Mesodermal cell (in vitro differentiated cells): ENCODE measurements at regions not wholly inside any gene's neighbourhood (a gene's known extent, or its start where the extent isn't known, plus 50 kb on each side); places are given as distances from the start of the nearest gene placed in this dataset.

Experiments
- H3K27ac ChIP-seq: 2 replicates; pipeline ENCODE4 v1.7.0; 2013; ENCODE audit warnings: mild to moderate bottlenecking, low read depth, low read length, moderate library complexity; ENCODE audit not compliant: severe bottlenecking
- H3K36me3 ChIP-seq: 2 replicates; pipeline ENCODE4 v1.7.1; 2013; ENCODE audit warnings: mild to moderate bottlenecking, low read length, moderate library complexity; ENCODE audit not compliant: control insufficient read depth, insufficient read depth
- H3K4me1 ChIP-seq: one replicate; pipeline ENCODE4 v1.7.1; 2013; ENCODE audit warnings: mild to moderate bottlenecking, low read length; ENCODE audit not compliant: insufficient read depth, control insufficient read depth, poor library complexity, severe bottlenecking
- H3K4me3 ChIP-seq: 2 replicates; pipeline ENCODE4 v1.7.0; 2013; ENCODE audit warnings: low read length, control low read depth, mild to moderate bottlenecking; ENCODE audit not compliant: insufficient read depth, poor library complexity, severe bottlenecking; ENCODE audit errors: extremely low read depth
- H3K9me3 ChIP-seq: 2 replicates; pipeline ENCODE4 v1.7.1; 2013; ENCODE audit warnings: mild to moderate bottlenecking, low read length, moderate library complexity; ENCODE audit not compliant: control insufficient read depth
- WGBS, 2 experiments: methylation state at CpG; one replicate each; pipeline ENCODE4 v1.1.5; 2013; ENCODE audit warnings: missing lambda C conversion rate in 2 of 2; ENCODE audit not compliant: insufficient coverage in 2 of 2; 5-methylcytosine and 5-hydroxymethylcytosine counted together

- Histone ChIP-seq H3K27ac (no peak overlapping the region), H3K4me3 (no peak overlapping the region), H3K36me3 (no peaks in the 10 kb centered on the region), H3K4me1 (no peaks in the 10 kb centered on the region), H3K9me3 (no peaks in the 10 kb centered on the region)
- 78 to 82% methylated on average over 13 to 17 of the region's 21 CpGs for WGBS, 2 experiments
These were observed 1494.6 kb downstream of the TBC1D22A start for GRCh38 chr22:48256776-48257684.

DNA sequence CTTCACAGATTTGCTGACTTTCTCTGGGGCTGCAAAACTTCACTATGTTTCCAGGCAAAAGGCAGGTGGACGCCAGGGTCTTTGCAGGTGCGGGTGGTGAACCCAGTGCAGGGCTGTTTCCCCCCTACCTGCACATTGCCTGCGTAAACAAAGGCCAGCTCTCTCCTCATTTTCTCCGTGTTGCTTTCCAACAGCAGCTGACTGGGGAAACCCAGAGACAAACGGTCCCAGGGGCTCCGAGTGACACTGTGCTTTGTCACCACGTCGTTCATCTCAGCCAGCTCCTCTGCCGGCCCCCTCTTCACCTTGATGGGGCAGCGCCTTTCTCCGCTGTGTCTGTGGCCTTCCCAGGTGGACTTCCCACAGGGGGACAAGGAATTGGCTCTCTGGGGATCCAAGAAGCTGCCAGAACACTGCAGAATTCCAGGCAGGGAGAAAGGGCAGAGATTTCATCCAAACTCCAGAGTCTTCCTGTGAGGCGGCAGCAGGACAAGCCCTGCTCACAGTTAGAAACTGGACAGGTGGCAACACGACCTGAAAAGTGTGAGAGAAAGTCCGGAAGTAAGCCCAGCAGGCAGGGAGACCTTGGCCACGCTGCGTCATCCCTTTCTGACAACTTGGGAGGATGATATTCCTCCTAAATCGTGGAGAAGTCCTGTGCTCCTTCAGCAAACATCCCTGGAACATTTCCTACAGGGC lies 1493.7 kb downstream of the TBC1D22A start:
- WGBS, 2 experiments: 78 to 80% methylated on average over 13 to 17 of the region's 17 CpGs
- no peaks in the 10 kb centered on the region for H3K9me3 ChIP-seq

DNA sequence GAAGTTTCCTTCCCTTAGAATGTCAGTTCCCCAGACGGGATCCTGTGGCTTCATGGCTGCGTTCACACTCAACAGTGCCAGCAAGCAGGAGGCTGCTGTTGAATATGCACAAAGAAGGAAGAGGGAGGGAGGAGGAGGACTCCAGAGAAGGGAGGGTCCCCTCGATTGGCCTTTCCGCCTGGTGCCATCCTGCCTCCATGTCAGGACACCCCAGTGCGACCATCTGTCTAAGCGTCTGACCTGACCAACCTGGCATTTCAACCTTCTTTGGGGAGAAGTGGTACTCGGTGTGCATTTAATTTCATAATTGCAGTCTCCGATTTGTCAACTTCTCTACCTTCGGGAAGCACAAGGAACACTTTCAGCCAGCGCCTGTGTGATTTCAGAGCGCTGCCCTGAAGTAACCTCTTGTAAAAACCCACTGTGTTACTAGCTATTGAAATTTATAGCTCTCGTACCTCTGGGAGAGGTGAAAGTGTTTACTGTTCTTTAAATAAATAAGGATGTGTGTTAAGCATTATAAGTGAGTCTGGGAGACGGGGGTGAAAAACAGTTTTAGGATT lies 1491.9 kb downstream of the TBC1D22A start:
- WGBS, 2 experiments: 73 to 78% methylated on average over 10 of the region's 13 CpGs
- Histone ChIP-seq H3K9me3 (no peaks in the 10 kb centered on the region), H3K4me3 (no peak overlapping the region)

More for the DNA sequence above, 1493.7 kb downstream of the TBC1D22A start:
- no peaks in the 10 kb centered on the region for H3K4me1 ChIP-seq
- H3K4me3 ChIP-seq: no peak overlapping the region
- H3K27ac ChIP-seq: no peak overlapping the region
- H3K36me3 ChIP-seq: no peaks in the 10 kb centered on the region

DNA sequence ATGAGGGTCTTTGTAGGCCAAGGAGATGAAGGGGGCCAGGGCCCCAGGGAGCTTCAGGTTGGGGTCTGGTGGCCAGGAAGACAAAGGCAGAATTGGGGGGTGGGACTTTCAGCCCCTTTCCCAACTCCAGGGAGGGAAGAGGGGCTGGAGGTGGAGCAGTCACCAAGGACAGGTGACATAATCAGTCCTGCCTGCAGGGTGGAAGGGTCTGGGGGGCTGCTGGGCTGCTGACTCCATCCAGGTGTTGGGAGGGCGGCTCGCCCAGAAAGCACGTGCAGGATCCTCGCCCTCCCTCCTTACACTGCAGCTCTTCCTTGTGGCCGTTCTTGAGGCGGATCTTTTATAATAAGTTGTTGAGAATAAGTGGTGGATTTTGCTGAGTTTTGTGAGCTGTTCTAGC lies 1491.1 kb downstream of the TBC1D22A start:
- Histone ChIP-seq H3K36me3 (no peaks in the 10 kb centered on the region), H3K4me3 (no peak overlapping the region), H3K4me1 (no peaks in the 10 kb centered on the region), H3K9me3 (no peaks in the 10 kb centered on the region), H3K27ac (no peak overlapping the region)
- 83 to 87% methylated on average over 1 to 4 of the region's 6 CpGs for WGBS, 2 experiments

More for the DNA sequence above, 1491.9 kb downstream of the TBC1D22A start:
- Histone ChIP-seq H3K27ac (no peak overlapping the region), H3K4me1 (no peaks in the 10 kb centered on the region), H3K36me3 (no peaks in the 10 kb centered on the region)

DNA sequence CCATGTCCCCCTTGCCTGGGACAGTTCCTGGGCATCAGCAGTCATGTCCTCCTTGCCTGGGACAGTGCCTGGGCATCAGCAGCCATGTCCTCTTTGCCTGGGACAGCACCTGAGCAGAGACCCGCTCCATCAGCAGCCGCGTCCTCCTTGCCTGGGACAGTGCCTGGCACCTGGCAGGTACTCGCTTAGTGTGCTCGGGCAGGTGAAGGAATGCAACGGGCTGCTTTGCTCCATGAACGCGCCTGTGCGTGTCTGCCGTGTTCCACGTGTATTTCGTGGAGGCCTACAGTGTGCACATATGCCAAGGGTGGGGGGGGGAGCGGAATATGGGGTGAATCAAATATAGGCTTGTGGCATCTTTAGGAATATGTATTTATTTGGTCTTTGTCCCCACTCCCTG lies 1490.7 kb downstream of the TBC1D22A start:
- no peaks in the 10 kb centered on the region for H3K4me1 ChIP-seq
- 83 to 91% methylated on average over 11 to 12 of the region's 13 CpGs for WGBS, 2 experiments
- H3K27ac ChIP-seq: no peak overlapping the region
- H3K9me3 ChIP-seq: no peaks in the 10 kb centered on the region
- H3K4me3 ChIP-seq: no peak overlapping the region
- H3K36me3 ChIP-seq: no peaks in the 10 kb centered on the region

DNA sequence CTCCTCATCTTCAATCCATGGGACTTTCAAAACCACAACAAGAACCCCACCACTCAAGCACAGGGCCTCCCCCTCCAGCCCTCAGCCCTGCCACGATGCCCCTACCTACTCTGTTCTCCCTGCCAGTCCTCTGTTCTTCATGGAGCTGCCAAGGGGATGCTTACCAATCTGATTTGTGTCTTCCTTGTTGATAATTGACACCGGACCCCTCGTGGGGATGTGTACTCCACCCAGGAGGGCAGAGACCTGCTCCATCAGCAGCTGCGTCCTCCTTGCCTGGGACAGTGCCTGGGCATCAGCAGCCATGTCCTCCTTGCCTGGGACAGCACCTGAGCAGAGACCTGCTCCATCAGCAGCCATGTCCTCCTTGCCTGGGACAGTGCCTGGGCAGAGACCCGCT lies 1489.2 kb downstream of the TBC1D22A start:
- WGBS, 2 experiments: 81 to 94% methylated on average over 3 to 4 of the region's 5 CpGs
- Histone ChIP-seq H3K4me1 (no peaks in the 10 kb centered on the region), H3K9me3 (no peaks in the 10 kb centered on the region), H3K4me3 (no peak overlapping the region), H3K36me3 (no peaks in the 10 kb centered on the region), H3K27ac (no peak overlapping the region)

DNA sequence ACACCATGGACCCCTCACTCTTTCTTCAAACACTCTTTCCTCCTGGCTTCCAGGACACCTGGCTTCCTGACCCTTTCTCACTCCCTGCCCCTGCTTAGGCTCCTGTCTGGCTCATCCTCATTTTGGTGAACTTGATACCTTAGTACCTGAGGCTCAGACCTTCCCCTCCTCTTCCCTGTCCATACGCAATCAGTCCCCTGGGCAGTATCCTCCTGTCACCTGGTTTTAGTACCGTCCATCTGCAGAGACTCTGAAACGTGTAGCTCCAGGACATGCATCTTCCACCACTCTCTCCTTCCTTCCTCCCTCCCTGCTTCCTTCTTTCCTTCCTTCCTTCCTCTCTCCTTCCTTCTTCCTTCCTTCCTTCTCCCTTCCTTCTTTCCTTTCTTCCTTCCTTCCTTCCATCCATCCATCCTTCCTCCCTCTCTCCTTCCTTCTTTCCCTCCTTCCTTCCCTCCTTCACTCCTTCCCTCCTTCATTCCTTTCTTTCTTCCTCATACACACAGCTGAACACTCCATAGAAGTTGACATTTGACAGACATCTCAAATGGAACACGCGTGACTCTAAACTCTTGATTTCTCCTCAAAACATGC lies 1488.6 kb downstream of the TBC1D22A start:
- WGBS, 2 experiments: 89 to 95% methylated on average over 5 of the region's 5 CpGs

GRCh38 chr22:48250286-48250895 lies 1487.9 kb downstream of the TBC1D22A start:
- H3K9me3 ChIP-seq: no peaks in the 10 kb centered on the region
- 76 to 86% methylated on average over 12 to 13 of the region's 16 CpGs for WGBS, 2 experiments
- no peak overlapping the region for H3K27ac ChIP-seq
- H3K4me3 ChIP-seq: no peak overlapping the region
- H3K4me1 ChIP-seq: no peaks in the 10 kb centered on the region
- H3K36me3 ChIP-seq: no peaks in the 10 kb centered on the region

More for the DNA sequence above, 1488.6 kb downstream of the TBC1D22A start:
- H3K36me3 ChIP-seq: no peaks in the 10 kb centered on the region
- H3K27ac ChIP-seq: no peak overlapping the region
- H3K9me3 ChIP-seq: no peaks in the 10 kb centered on the region
- no peak overlapping the region for H3K4me3 ChIP-seq
- no peaks in the 10 kb centered on the region for H3K4me1 ChIP-seq

- 84 to 100% methylated on average over 3 to 4 of the region's 7 CpGs for WGBS, 2 experiments
- Histone ChIP-seq H3K36me3 (no peaks in the 10 kb centered on the region), H3K27ac (no peak overlapping the region), H3K4me3 (no peak overlapping the region), H3K4me1 (no peaks in the 10 kb centered on the region), H3K9me3 (no peaks in the 10 kb centered on the region)
These were observed 1487.3 kb downstream of the TBC1D22A start for GRCh38 chr22:48249713-48250268.

- Histone ChIP-seq H3K36me3 (no peaks in the 10 kb centered on the region), H3K9me3 (no peaks in the 10 kb centered on the region), H3K4me3 (no peak overlapping the region), H3K4me1 (no peaks in the 10 kb centered on the region), H3K27ac (no peak overlapping the region)
- 85 to 86% methylated on average over 4 to 7 of the region's 12 CpGs for WGBS, 2 experiments
These were observed 1486.5 kb downstream of the TBC1D22A start for GRCh38 chr22:48248901-48249455.
